Lower leg skin (tissue), 4 donors: ENCODE measurements at regions not wholly inside any gene's neighbourhood (a gene's known extent, or its start where the extent isn't known, plus 50 kb on each side); places are given as distances from the start of the nearest gene placed in this dataset.

Source experiments
- DNase-seq, 2 donors: peaks; one replicate each; pipeline ENCODE4 v3.0.0-alpha.2; 2019; ENCODE audit warnings: low spot score in 2 of 2
- H3K4me3 ChIP-seq: fragments of 200-600 bp; sonication (generic); 2 replicates; pipeline ENCODE4 v1.5.1; 2017; ENCODE audit warnings: mild to moderate bottlenecking, low read depth; ENCODE audit not compliant: poor library complexity, severe bottlenecking
- CTCF ChIP-seq, 3 donors: fragments of 450-650 bp; IDR thresholded peaks; one replicate each; pipeline ENCODE4 v1.5.1; 2016; ENCODE audit warnings: antibody characterized with exemption in 3 of 3, mild to moderate bottlenecking in 3 of 3, moderate library complexity in 2 of 3
- POLR2A ChIP-seq, 2 donors: fragments of 450-650 bp; IDR thresholded peaks; one replicate each; pipeline ENCODE4 v1.6.1; 2016 to 2017; ENCODE audit warnings: antibody characterized with exemption in 2 of 2, mild to moderate bottlenecking in 1 of 2, moderate library complexity in 1 of 2
- WGBS, 2 donors: methylation state at CpG; one replicate each; pipeline ENCODE4 v1.1.5; 2018; 5-methylcytosine and 5-hydroxymethylcytosine counted together
- intact Hi-C: fragments of 100-400 bp; cut with DNase I; formaldehyde crosslinking; loops from one replicate; pipeline ENCODE4 v1.15.0; 2023; ENCODE audit warnings: low total_unique reads

GRCh38 chr9:109945573-109945972, 165.6 kb downstream of the PALM2AKAP2 start:
- TF ChIP-seq POLR2A (IDR thresholded peaks at IDR 0.05) = no peak
- no peak for TF ChIP-seq CTCF (IDR thresholded peaks at IDR 0.05)
- no peak overlapping the region for H3K4me3 ChIP-seq
- 81 to 93% methylated on average over 1 of the region's 1 CpG for WGBS, 2 donors
- intact Hi-C loops = no loop called here
- DNase-seq = no peak

GRCh38 chr9:109948453-109948852, 168.5 kb downstream of the PALM2AKAP2 start:
- TF ChIP-seq CTCF (IDR thresholded peaks at IDR 0.05) = no peak
- intact Hi-C loops = no loop called here
- 81 to 85% methylated on average over 1 of the region's 1 CpG for WGBS, 2 donors
- no peak overlapping the region for H3K4me3 ChIP-seq
- DNase-seq = no peak

GRCh38 chr9:109950710-109951443, 170.9 kb downstream of the PALM2AKAP2 start:
- TF ChIP-seq POLR2A (IDR thresholded peaks at IDR 0.05) (no peak), CTCF (IDR thresholded peaks at IDR 0.05) (no peak)
- 85 to 87% methylated on average over 7 of the region's 7 CpGs for WGBS, 2 donors
- no peak overlapping the region for H3K4me3 ChIP-seq
- intact Hi-C loops = loop anchor here (5.0 kb wide), 2 partner anchors 289 to 1261 kb away; no protein-coding TSS in a partner anchor
- no peak for DNase-seq

- H3K4me3 ChIP-seq = no peak overlapping the region
- 83 to 86% methylated on average over 5 of the region's 5 CpGs for WGBS, 2 donors
- intact Hi-C loops = loop anchor here (5.0 kb wide), 2 partner anchors 291 to 1259 kb away; no protein-coding TSS in a partner anchor
- TF ChIP-seq POLR2A (IDR thresholded peaks at IDR 0.05) = no peak
- TF ChIP-seq CTCF (IDR thresholded peaks at IDR 0.05) = no peak
- no peak for DNase-seq
Observed at GRCh38 chr9:109953300-109953699, 173.3 kb downstream of the PALM2AKAP2 start.

- H3K4me3 ChIP-seq = no peak overlapping the region
- intact Hi-C loops = loop anchor here (1.0 to 5.0 kb wide), 3 partner anchors 47 to 1258 kb away; no protein-coding TSS in a partner anchor
Observed at GRCh38 chr9:109953813-109954497, 174.0 kb downstream of the PALM2AKAP2 start.

More at GRCh38 chr9:109953813-109954497, 174.0 kb downstream of the PALM2AKAP2 start:
- WGBS, 2 donors = 93 to 96% methylated on average over 3 of the region's 3 CpGs
- TF ChIP-seq POLR2A (IDR thresholded peaks at IDR 0.05) (no peak), CTCF (IDR thresholded peaks at IDR 0.05) (no peak)
- no peak for DNase-seq
